GM21526 (cell line): ENCODE measurements at regions not wholly inside any gene's neighbourhood (a gene's known extent, or its start where the extent isn't known, plus 50 kb on each side); places are given as distances from the start of the nearest gene placed in this dataset.
"Not testable (repeated sequence)": the region's sequence is repeated elsewhere in the genome, so short reads cannot be mapped to it uniquely, and the experiment has no call there.

Experiments
- ATAC-seq: cut with Tn5 transposase; IDR thresholded peaks from one replicate; pipeline ENCODE4 v1.9.1; 2021; ENCODE audit warnings: moderate library complexity; ENCODE audit not compliant: unreplicated experiment, low FRiP score

- ATAC-seq: no peak
Measured at GRCh38 chr7:28328822-28329660, 83.3 kb upstream of the CREB5 start.

GRCh38 chr7:28329661-28330363 lies 82.5 kb upstream of the CREB5 start:
- ATAC-seq: no peak

GRCh38 chr7:28330384-28331070 lies 81.8 kb upstream of the CREB5 start:
- no peak for ATAC-seq

- no peak for ATAC-seq
Measured at GRCh38 chr7:28332046-28332445, 80.3 kb upstream of the CREB5 start.

- not testable (repeated sequence) for ATAC-seq
Measured at GRCh38 chr7:28333548-28333947, 78.8 kb upstream of the CREB5 start.

GRCh38 chr7:28336806-28337205 lies 75.5 kb upstream of the CREB5 start:
- no peak for ATAC-seq

GRCh38 chr7:28338041-28338440 lies 74.3 kb upstream of the CREB5 start:
- ATAC-seq: no peak

GRCh38 chr7:28343462-28343861 lies 68.9 kb upstream of the CREB5 start:
- no peak for ATAC-seq

- ATAC-seq: no peak
Measured at GRCh38 chr7:28346256-28346655, 66.1 kb upstream of the CREB5 start.

GRCh38 chr7:28346676-28347363 lies 65.5 kb upstream of the CREB5 start:
- ATAC-seq: no peak

- no peak for ATAC-seq
Measured at GRCh38 chr7:28347475-28348318, 64.6 kb upstream of the CREB5 start.

GRCh38 chr7:28348636-28349035 lies 63.7 kb upstream of the CREB5 start:
- no peak for ATAC-seq

- ATAC-seq: no peak
Measured at GRCh38 chr7:28349637-28350036, 62.7 kb upstream of the CREB5 start.

- ATAC-seq: no peak
Measured at GRCh38 chr7:28350662-28351061, 61.7 kb upstream of the CREB5 start.

GRCh38 chr7:28351450-28351849 lies 60.9 kb upstream of the CREB5 start:
- no peak for ATAC-seq

- ATAC-seq: no peak
Measured at GRCh38 chr7:28354601-28355402, 57.5 kb upstream of the CREB5 start.

- ATAC-seq: no peak
Measured at GRCh38 chr7:28355635-28356319, 56.5 kb upstream of the CREB5 start.

GRCh38 chr7:28356619-28357018 lies 55.7 kb upstream of the CREB5 start:
- ATAC-seq: no peak
